HEK293 (cell line): ENCODE measurements at regions not wholly inside any gene's neighbourhood (a gene's known extent, or its start where the extent isn't known, plus 50 kb on each side); places are given as distances from the start of the nearest gene placed in this dataset.

Experiments used
- ZNF10 ChIP-seq: fragments of 450-650 bp; formaldehyde crosslinking; IDR thresholded peaks from 2 replicates; pipeline ENCODE4 v1.5.1; 2017; ENCODE audit warnings: missing biosample characterization, missing genetic modification characterization
- ZNF792 ChIP-seq: fragments of 450-650 bp; formaldehyde crosslinking; IDR thresholded peaks from 2 replicates; pipeline ENCODE4 v1.5.1; 2016; ENCODE audit warnings: missing biosample characterization, missing genetic modification characterization

DNA sequence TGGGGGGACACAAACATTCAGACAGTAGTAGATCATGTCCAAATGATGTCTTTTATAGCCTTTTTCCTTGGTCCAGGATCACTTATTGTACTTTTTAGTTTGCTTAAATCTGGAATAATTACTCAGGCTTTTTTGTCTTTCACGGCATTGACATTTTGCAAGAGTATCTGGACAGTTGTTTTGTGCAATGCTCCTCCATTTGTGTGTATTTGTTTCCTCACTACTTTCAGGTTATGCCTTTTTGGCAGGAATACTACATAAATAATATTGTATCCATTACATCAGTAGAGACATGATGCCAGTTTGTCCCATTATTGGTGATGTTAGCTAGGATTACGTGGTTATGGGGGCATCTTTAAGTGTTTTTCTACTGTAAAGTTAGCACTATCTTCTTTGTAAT lies 238.3 kb downstream of the MAN2A1 start:
- TF ChIP-seq ZNF10 (tag by site-specific recombination), result no peak
- no peak for TF ChIP-seq ZNF792 (tag by site-specific recombination)
